ENCODE measurements at regions not wholly inside any gene's neighbourhood (a gene's known extent, or its start where the extent isn't known, plus 50 kb on each side); places are given as distances from the start of the nearest gene placed in this dataset.

DNA sequence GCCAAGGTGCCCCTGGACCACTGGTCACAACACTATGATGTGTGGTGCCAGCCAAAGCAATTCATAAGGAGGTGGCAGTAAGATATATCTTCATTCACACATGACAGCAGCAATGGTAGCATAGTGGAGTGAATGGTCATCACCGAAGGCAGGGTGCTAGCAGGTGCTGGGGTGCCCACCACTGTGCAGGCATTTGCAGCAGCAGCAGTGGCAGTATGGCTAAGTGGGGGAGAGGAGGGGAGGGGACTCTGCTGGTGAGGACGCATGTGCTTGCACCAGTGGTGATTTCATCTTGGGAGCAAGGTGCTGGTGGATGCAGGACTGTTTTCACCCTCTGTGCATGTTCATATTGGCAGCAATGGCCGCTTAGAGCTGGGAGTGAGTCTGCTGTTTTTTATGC, 419.1 kb upstream of the KLHL4 start:
- H3K36me3 Mint-ChIP-seq, result no peaks in the 10 kb centered on the region
- peaks cover 2% of the 10 kb centered on the region for H3K9me3 ChIP-seq (ENCODE audit: control insufficient read depth, insufficient read depth, low read length)
- TF ChIP-seq, protein P1, sequence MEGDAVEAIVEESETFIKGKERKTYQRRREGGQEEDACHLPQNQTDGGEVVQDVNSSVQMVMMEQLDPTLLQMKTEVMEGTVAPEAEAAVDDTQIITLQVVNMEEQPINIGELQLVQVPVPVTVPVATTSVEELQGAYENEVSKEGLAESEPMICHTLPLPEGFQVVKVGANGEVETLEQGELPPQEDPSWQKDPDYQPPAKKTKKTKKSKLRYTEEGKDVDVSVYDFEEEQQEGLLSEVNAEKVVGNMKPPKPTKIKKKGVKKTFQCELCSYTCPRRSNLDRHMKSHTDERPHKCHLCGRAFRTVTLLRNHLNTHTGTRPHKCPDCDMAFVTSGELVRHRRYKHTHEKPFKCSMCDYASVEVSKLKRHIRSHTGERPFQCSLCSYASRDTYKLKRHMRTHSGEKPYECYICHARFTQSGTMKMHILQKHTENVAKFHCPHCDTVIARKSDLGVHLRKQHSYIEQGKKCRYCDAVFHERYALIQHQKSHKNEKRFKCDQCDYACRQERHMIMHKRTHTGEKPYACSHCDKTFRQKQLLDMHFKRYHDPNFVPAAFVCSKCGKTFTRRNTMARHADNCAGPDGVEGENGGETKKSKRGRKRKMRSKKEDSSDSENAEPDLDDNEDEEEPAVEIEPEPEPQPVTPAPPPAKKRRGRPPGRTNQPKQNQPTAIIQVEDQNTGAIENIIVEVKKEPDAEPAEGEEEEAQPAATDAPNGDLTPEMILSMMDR (IDR thresholded peaks at IDR 0.05), result no peak
- H3K27ac Mint-ChIP-seq, result no peak overlapping the region
- peaks cover 2% of the 10 kb centered on the region in 2 donors for H3K9me3 Mint-ChIP-seq
- H3K36me3 ChIP-seq (ENCODE audit: control insufficient read depth, insufficient read depth, low read length), result no peaks in the 10 kb centered on the region
- ATAC-seq (no peak), DNase-seq (no peak)
- H3K4me1 ChIP-seq (ENCODE audit: control insufficient read depth, insufficient read depth, low read length), result no peaks in the 10 kb centered on the region
- intact Hi-C loops (cut with micrococcal nuclease), result no loop called here
- H3K4me3 ChIP-seq (ENCODE audit: low read length), result no peak overlapping the region
- 76% methylated on average over 3 of the region's 3 CpGs for WGBS (ENCODE audit: insufficient coverage)
- no peaks in the 10 kb centered on the region for H3K27me3 ChIP-seq (ENCODE audit: control insufficient read depth, insufficient read depth, low read length)
- no peaks in the 10 kb centered on the region for H3K4me1 Mint-ChIP-seq
- no peak overlapping the region for H3K4me3 Mint-ChIP-seq
- no peaks in the 10 kb centered on the region for H3K27me3 Mint-ChIP-seq (ENCODE audit: low read depth in 2 of 2)
- no peak overlapping the region for H3K27ac ChIP-seq (ENCODE audit: low read length)

DNA sequence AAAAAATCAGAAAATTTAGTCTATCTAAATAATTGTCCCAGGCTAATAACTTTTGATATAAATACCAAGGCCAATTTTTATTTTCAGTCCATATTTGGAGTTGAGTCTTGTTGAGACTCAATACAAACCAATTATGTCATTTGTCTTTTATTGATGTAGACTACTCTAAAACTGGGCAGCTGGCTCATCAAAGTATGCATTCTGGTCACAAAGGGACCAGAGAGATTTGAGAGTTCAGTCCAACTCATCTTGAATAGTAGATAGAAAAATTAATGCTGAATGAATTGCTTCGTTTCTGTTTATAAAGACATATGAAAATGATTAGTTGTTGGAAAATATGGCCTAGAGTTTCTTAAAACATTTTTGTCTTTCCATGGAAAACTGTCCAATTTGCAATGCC, 412.5 kb upstream of the KLHL4 start:
- ATAC-seq, result no peak
- Mint-ChIP-seq H3K36me3 (no peaks in the 10 kb centered on the region), H3K27ac (no peak overlapping the region), H3K4me1 (no peaks in the 10 kb centered on the region), H3K27me3 (ENCODE audit: low read depth in 2 of 2) (no peaks in the 10 kb centered on the region), H3K9me3 (no peaks in the 10 kb centered on the region), H3K4me3 (no peak overlapping the region)
- no peaks in the 10 kb centered on the region for H3K36me3 ChIP-seq (ENCODE audit: control insufficient read depth, insufficient read depth, low read length)
- H3K27ac ChIP-seq (ENCODE audit: low read length), result no peak overlapping the region
- H3K9me3 ChIP-seq (ENCODE audit: control insufficient read depth, insufficient read depth, low read length), result no peaks in the 10 kb centered on the region
- no peaks in the 10 kb centered on the region for H3K27me3 ChIP-seq (ENCODE audit: control insufficient read depth, insufficient read depth, low read length)
- intact Hi-C loops (cut with micrococcal nuclease), result no loop called here
- no peak for DNase-seq
- TF ChIP-seq, protein P1 (IDR thresholded peaks at IDR 0.05), result no peak
- WGBS (ENCODE audit: insufficient coverage), result no CpG with 5 or more reads among the region's 1 CpG
- no peak overlapping the region for H3K4me3 ChIP-seq (ENCODE audit: low read length)
- H3K4me1 ChIP-seq (ENCODE audit: control insufficient read depth, insufficient read depth, low read length), result no peaks in the 10 kb centered on the region

DNA sequence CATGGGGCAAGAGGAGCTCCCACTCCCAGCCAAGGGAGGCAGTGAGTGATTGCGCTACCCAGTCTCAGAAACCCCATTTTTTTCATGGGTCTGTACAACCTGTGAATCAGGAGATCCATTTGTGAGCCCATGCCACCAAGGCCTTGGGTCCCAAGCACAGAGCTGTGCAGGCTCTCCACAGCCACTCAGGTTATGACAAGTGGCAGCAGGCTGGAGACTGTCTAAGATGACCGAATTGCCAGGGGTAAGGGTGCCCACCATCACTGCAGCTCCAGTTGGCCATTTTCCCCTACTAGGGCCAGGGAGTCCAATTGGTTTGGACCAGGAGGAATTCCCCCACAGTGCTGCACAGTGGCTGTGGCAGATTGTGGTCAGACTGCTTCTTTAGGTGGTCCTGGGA, 407.5 kb upstream of the KLHL4 start:
- intact Hi-C loops (cut with micrococcal nuclease), result no loop called here
- Histone ChIP-seq H3K4me1 (ENCODE audit: control insufficient read depth, insufficient read depth, low read length) (no peaks in the 10 kb centered on the region), H3K9me3 (ENCODE audit: control insufficient read depth, insufficient read depth, low read length) (no peaks in the 10 kb centered on the region), H3K27ac (ENCODE audit: low read length) (no peak overlapping the region), H3K36me3 (ENCODE audit: control insufficient read depth, insufficient read depth, low read length) (no peaks in the 10 kb centered on the region), H3K4me3 (ENCODE audit: low read length) (no peak overlapping the region), H3K27me3 (ENCODE audit: control insufficient read depth, insufficient read depth, low read length) (no peaks in the 10 kb centered on the region)
- H3K9me3 Mint-ChIP-seq, result peaks cover 3 to 4% of the 10 kb centered on the region in 2 donors
- TF ChIP-seq, protein P1 (IDR thresholded peaks at IDR 0.05), result no peak
- H3K4me3 Mint-ChIP-seq, result no peak overlapping the region
- DNase-seq (no peak), ATAC-seq (no peak)
- no peaks in the 10 kb centered on the region for H3K27me3 Mint-ChIP-seq (ENCODE audit: low read depth in 2 of 2)
- no peak overlapping the region for H3K27ac Mint-ChIP-seq
- no peaks in the 10 kb centered on the region for H3K4me1 Mint-ChIP-seq
- no peaks in the 10 kb centered on the region for H3K36me3 Mint-ChIP-seq
- WGBS (ENCODE audit: insufficient coverage), result 81% methylated on average over 2 of the region's 2 CpGs

DNA sequence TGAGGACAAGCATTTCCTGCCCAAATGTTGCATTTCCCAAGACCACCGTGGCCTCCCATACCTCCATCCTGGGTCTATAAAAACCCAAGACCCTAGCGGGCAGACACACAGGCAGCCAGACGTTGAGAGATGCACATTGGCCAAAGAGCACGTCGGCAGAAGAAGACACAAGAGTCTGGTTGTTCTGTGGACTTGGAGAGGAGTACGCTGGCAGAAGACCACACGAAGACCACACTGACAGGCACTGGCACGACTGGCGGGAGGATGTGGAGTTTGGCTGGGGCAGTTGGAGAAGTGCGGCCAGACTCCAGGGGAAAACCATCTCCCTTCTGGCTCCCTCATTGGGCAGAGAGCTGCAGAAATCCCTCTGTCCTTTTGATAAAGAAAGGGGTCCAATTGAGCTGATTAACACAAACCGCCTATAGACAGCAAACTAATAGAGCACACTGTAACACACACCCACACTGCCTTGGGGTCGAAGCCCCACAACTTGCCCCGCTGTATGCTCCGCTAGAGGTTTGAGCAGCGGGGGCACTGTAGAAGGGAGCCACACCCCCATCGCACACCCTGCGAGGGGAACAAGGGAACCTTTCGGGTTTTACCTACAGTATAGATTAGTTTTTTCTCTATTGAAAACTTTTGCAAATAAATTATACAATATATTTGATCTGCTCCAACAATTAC, 376.7 kb upstream of the KLHL4 start:
- Histone ChIP-seq H3K9me3 (ENCODE audit: control insufficient read depth, insufficient read depth, low read length) (no peaks in the 10 kb centered on the region), H3K4me3 (ENCODE audit: low read length) (no peak overlapping the region), H3K27ac (ENCODE audit: low read length) (no peak overlapping the region), H3K27me3 (ENCODE audit: control insufficient read depth, insufficient read depth, low read length) (no peaks in the 10 kb centered on the region), H3K36me3 (ENCODE audit: control insufficient read depth, insufficient read depth, low read length) (no peaks in the 10 kb centered on the region), H3K4me1 (ENCODE audit: control insufficient read depth, insufficient read depth, low read length) (no peaks in the 10 kb centered on the region)
- no peaks in the 10 kb centered on the region for H3K27me3 Mint-ChIP-seq (ENCODE audit: low read depth in 2 of 2)
- H3K27ac Mint-ChIP-seq, result no peak overlapping the region
- no peak overlapping the region for H3K4me3 Mint-ChIP-seq
- 87% methylated on average over 14 of the region's 18 CpGs for WGBS (ENCODE audit: insufficient coverage)
- DNase-seq (no peak), ATAC-seq (no peak)
- TF ChIP-seq, protein P1 (IDR thresholded peaks at IDR 0.05), result no peak
- H3K36me3 Mint-ChIP-seq, result no peaks in the 10 kb centered on the region
- H3K9me3 Mint-ChIP-seq, result peaks cover 2 to 4% of the 10 kb centered on the region in 2 donors
- intact Hi-C loops (cut with micrococcal nuclease), result no loop called here
- H3K4me1 Mint-ChIP-seq, result no peaks in the 10 kb centered on the region

All from natural killer cell (primary cell).